WTC11 (cell line): ENCODE measurements at regions not wholly inside any gene's neighbourhood (a gene's known extent, or its start where the extent isn't known, plus 50 kb on each side); places are given as distances from the start of the nearest gene placed in this dataset.

ENCODE experiments used
- ATAC-seq: fragments of 200-7000 bp; cut with Tn5 transposase; 2 replicates; pipeline ENCODE4 v1.10.0; 2021; ENCODE audit warnings: mild to moderate bottlenecking, moderate library complexity
- CTCF ChIA-PET: fragments of 300-600 bp; sonication (Branson Sonifier 250); formaldehyde crosslinking; loops from one replicate; lab custom pipeline; 2021; ENCODE audit warnings: antibody characterized with exemption; lab: Charles Lee
- POLR2A ChIA-PET: fragments of 350-600 bp; sonication (Branson Sonifier 250); formaldehyde crosslinking; loops from one replicate; lab custom pipeline; 2021; ENCODE audit warnings: antibody characterized with exemption; lab: Charles Lee
- DNase-seq: peaks from one replicate; pipeline ENCODE4 v3.0.0; 2021; ENCODE audit warnings: low spot score
- H3K27ac Mint-ChIP-seq: 2 replicates; pipeline ENCODE4 v1.8.0; 2021; ENCODE audit warnings: mixed read lengths
- H3K27me3 Mint-ChIP-seq: 2 replicates; pipeline ENCODE4 v1.8.0; 2021; ENCODE audit warnings: low read depth, mild to moderate bottlenecking, moderate library complexity, mixed read lengths
- H3K36me3 Mint-ChIP-seq: 2 replicates; pipeline ENCODE4 v1.8.0; 2021; ENCODE audit warnings: mixed read lengths
- H3K4me1 Mint-ChIP-seq: 2 replicates; pipeline ENCODE4 v1.8.0; 2022; ENCODE audit warnings: mixed read lengths
- H3K4me3 Mint-ChIP-seq: 2 replicates; pipeline ENCODE4 v1.8.0; 2021; ENCODE audit warnings: mild to moderate bottlenecking, moderate library complexity, mixed read lengths
- H3K9me3 Mint-ChIP-seq: 2 replicates; pipeline ENCODE4 v1.8.0; 2021; ENCODE audit warnings: mixed read lengths
- E2F1 ChIP-seq: sonication (generic); formaldehyde crosslinking; IDR thresholded peaks from 2 replicates; pipeline ENCODE4 v1.8.0; 2022; ENCODE audit warnings: mild to moderate bottlenecking, missing genetic modification reagents
- E2F5 ChIP-seq: sonication (generic); formaldehyde crosslinking; IDR thresholded peaks from 2 replicates; pipeline ENCODE4 v1.8.1; 2022; ENCODE audit warnings: mild to moderate bottlenecking, moderate library complexity, missing genetic modification reagents
- EMX1 ChIP-seq: fragments of 250-450 bp; sonication (Bioruptor Pico); IDR thresholded peaks from 2 replicates; pipeline ENCODE4 v1.8.0; 2021; ENCODE audit warnings: mild to moderate bottlenecking
- ETV6 ChIP-seq: sonication (generic); formaldehyde crosslinking; IDR thresholded peaks from 2 replicates; pipeline ENCODE4 v1.8.1; 2022; ENCODE audit warnings: mild to moderate bottlenecking, missing genetic modification reagents
- FOXK1 ChIP-seq: sonication (generic); formaldehyde crosslinking; IDR thresholded peaks from 2 replicates; pipeline ENCODE4 v1.8.0; 2022; ENCODE audit warnings: mild to moderate bottlenecking, moderate library complexity, missing genetic modification reagents
- FOXP1 ChIP-seq: sonication (generic); formaldehyde crosslinking; IDR thresholded peaks from 2 replicates; pipeline ENCODE4 v1.8.0; 2022; ENCODE audit warnings: missing genetic modification reagents, mild to moderate bottlenecking, moderate library complexity, borderline replicate concordance
- IRF1 ChIP-seq: sonication (generic); formaldehyde crosslinking; IDR thresholded peaks from 2 replicates; pipeline ENCODE4 v1.8.0; 2023; ENCODE audit warnings: missing genetic modification reagents
- JAZF1 ChIP-seq: fragments of 250-450 bp; sonication (Bioruptor Pico); IDR thresholded peaks from 2 replicates; pipeline ENCODE4 v1.9.0; 2021; ENCODE audit warnings: moderate library complexity, mild to moderate bottlenecking, inconsistent platforms
- JUN ChIP-seq: sonication (generic); formaldehyde crosslinking; IDR thresholded peaks from 2 replicates; pipeline ENCODE4 v1.8.0; 2023; ENCODE audit warnings: mild to moderate bottlenecking, missing genetic modification reagents
- NFATC4 ChIP-seq: fragments of 250-450 bp; sonication (Bioruptor Pico); IDR thresholded peaks from 2 replicates; pipeline ENCODE4 v1.9.0; 2021; ENCODE audit warnings: mild to moderate bottlenecking
- NR1H2 ChIP-seq: sonication (generic); formaldehyde crosslinking; IDR thresholded peaks from 2 replicates; pipeline ENCODE4 v1.9.0; 2021; ENCODE audit warnings: mild to moderate bottlenecking, moderate library complexity, missing genetic modification reagents
- PRRX2 ChIP-seq: fragments of 250-450 bp; sonication (Bioruptor Pico); IDR thresholded peaks from 2 replicates; pipeline ENCODE4 v1.8.0; 2021; ENCODE audit warnings: mild to moderate bottlenecking
- TEAD4 ChIP-seq: sonication (generic); formaldehyde crosslinking; IDR thresholded peaks from 2 replicates; pipeline ENCODE4 v1.8.0; 2022; ENCODE audit warnings: mild to moderate bottlenecking, missing genetic modification reagents
- ZBTB21 ChIP-seq: sonication (generic); formaldehyde crosslinking; IDR thresholded peaks from 2 replicates; pipeline ENCODE4 v1.8.1; 2023; ENCODE audit warnings: mild to moderate bottlenecking, missing genetic modification reagents, borderline replicate concordance
- ZNF219 ChIP-seq: sonication (generic); formaldehyde crosslinking; IDR thresholded peaks from 2 replicates; pipeline ENCODE4 v1.8.0; 2023; ENCODE audit warnings: missing genetic modification reagents, mild to moderate bottlenecking, borderline replicate concordance
- ZNF423 ChIP-seq: fragments of 250-450 bp; sonication (Bioruptor Pico); IDR thresholded peaks from 2 replicates; pipeline ENCODE4 v2.1.2; 2022; ENCODE audit warnings: mild to moderate bottlenecking, moderate library complexity
- TF ChIP-seq, protein P1 (sequence below): sonication (generic); formaldehyde crosslinking; IDR thresholded peaks from 2 replicates; pipeline ENCODE4 v1.8.0; 2023; ENCODE audit warnings: mild to moderate bottlenecking, missing genetic modification reagents
- TF ChIP-seq, protein P2 (sequence below): sonication (generic); formaldehyde crosslinking; IDR thresholded peaks from 2 replicates; pipeline ENCODE4 v1.8.1; 2022; ENCODE audit warnings: low read depth, missing genetic modification reagents, borderline replicate concordance

- no peaks in the 10 kb centered on the region for H3K27me3 Mint-ChIP-seq
- ATAC-seq: no peak
- no peak for DNase-seq
- no peaks in the 10 kb centered on the region for H3K36me3 Mint-ChIP-seq
- no peak for TF ChIP-seq PRRX2 (CRISPR knock-in tag)
- no peak for TF ChIP-seq EMX1 (CRISPR knock-in tag)
- no peak for TF ChIP-seq TEAD4 (CRISPR knock-in tag)
- no peak for TF ChIP-seq E2F5 (CRISPR knock-in tag)
- TF ChIP-seq IRF1 (CRISPR knock-in tag): no peak
- no peak for TF ChIP-seq NFATC4 (CRISPR knock-in tag)
- TF ChIP-seq ZNF423: no peak
- H3K9me3 Mint-ChIP-seq: peaks cover 22% of the 10 kb centered on the region
- H3K27ac Mint-ChIP-seq: no peak overlapping the region
- H3K4me3 Mint-ChIP-seq: no peak overlapping the region
- H3K4me1 Mint-ChIP-seq: 0 out of 2 replicates have a peak, but pooled peaks cover 2% of the 10 kb centered on the region
- ChIA-PET CTCF (no interaction called here), POLR2A (interaction anchor here (1.2 kb wide), 1 partner anchor 17 kb away, joined by 3 read pairs; no protein-coding TSS in a partner anchor)
Observed at GRCh38 chr13:102538938-102539337, 57.8 kb upstream of the TPP2 start.

DNA sequence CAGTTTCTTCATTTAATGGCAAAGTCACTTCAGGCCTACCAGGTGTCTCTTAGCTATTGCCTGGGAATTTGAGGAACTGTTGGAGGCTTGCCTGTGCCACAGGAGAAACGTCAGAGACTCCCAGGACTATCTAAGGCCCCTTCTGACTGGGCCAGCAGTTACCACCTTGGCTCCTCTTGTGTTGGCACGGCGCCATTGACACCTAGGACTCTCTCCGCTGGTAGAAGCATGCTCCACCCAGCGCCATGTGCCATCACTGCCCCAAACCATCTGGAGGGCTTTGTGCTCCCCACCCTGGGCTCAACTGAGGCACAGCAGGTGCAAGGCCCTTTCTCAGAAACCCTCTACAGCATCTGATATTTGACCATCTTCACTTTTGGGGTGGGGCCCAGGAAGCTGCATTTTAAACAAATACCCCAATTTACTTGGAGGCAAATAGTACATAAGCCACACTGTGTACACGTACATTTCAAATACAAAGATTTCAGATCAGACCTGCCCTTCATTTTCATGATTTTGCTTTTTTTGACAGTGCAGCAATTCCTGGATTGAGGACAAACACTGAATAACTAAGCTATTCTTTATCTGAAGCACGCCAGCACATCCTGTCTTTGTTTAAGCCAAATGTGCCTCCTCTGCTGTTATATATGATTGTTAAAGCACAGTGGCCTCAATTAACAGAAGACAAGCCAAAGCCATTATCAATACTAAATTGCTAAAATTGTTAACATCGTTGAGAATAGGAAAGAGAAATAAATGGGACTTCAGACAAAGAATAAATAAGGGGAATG lies 59.9 kb upstream of the TPP2 start:
- H3K36me3 Mint-ChIP-seq: no peaks in the 10 kb centered on the region
- no peak for ATAC-seq
- TF ChIP-seq NR1H2 (CRISPR knock-in tag) (no peak), E2F1 (CRISPR knock-in tag) (no peak)
- CTCF ChIA-PET: no interaction called here
- POLR2A ChIA-PET: interaction anchor here (0.6 kb wide), 1 partner anchor 62 kb away, joined by 5 read pairs; no protein-coding TSS in a partner anchor
- H3K9me3 Mint-ChIP-seq: peaks cover 19% of the 10 kb centered on the region
- H3K4me1 Mint-ChIP-seq: 0 out of 2 replicates have a peak, but pooled peaks cover 2% of the 10 kb centered on the region
- H3K27ac Mint-ChIP-seq: no peak overlapping the region
- no peak overlapping the region for H3K4me3 Mint-ChIP-seq
- H3K27me3 Mint-ChIP-seq: no peaks in the 10 kb centered on the region
- DNase-seq: no peak

- Mint-ChIP-seq H3K36me3 (no peaks in the 10 kb centered on the region), H3K4me3 (no peak overlapping the region), H3K27ac (no peak overlapping the region), H3K9me3 (peaks cover 19% of the 10 kb centered on the region), H3K27me3 (no peaks in the 10 kb centered on the region), H3K4me1 (0 out of 2 replicates have a peak, but pooled peaks cover 2% of the 10 kb centered on the region)
- TF ChIP-seq, protein P1, sequence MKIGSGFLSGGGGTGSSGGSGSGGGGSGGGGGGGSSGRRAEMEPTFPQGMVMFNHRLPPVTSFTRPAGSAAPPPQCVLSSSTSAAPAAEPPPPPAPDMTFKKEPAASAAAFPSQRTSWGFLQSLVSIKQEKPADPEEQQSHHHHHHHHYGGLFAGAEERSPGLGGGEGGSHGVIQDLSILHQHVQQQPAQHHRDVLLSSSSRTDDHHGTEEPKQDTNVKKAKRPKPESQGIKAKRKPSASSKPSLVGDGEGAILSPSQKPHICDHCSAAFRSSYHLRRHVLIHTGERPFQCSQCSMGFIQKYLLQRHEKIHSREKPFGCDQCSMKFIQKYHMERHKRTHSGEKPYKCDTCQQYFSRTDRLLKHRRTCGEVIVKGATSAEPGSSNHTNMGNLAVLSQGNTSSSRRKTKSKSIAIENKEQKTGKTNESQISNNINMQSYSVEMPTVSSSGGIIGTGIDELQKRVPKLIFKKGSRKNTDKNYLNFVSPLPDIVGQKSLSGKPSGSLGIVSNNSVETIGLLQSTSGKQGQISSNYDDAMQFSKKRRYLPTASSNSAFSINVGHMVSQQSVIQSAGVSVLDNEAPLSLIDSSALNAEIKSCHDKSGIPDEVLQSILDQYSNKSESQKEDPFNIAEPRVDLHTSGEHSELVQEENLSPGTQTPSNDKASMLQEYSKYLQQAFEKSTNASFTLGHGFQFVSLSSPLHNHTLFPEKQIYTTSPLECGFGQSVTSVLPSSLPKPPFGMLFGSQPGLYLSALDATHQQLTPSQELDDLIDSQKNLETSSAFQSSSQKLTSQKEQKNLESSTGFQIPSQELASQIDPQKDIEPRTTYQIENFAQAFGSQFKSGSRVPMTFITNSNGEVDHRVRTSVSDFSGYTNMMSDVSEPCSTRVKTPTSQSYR (CRISPR knock-in tag): no peak
- ATAC-seq (no peak), DNase-seq (no peak)
- ChIA-PET POLR2A (interaction anchor here (0.6 kb wide), 1 partner anchor 62 kb away, joined by 5 read pairs; no protein-coding TSS in a partner anchor), CTCF (no interaction called here)
Observed at GRCh38 chr13:102536196-102536595, 60.6 kb upstream of the TPP2 start.

- TF ChIP-seq ETV6 (CRISPR knock-in tag) (no peak), IRF1 (CRISPR knock-in tag) (no peak), FOXK1 (CRISPR knock-in tag) (no peak), NR1H2 (CRISPR knock-in tag) (no peak), JAZF1 (CRISPR knock-in tag) (no peak), ZNF219 (CRISPR knock-in tag) (no peak), E2F1 (CRISPR knock-in tag) (no peak), FOXP1 (CRISPR knock-in tag) (no peak), ZBTB21 (CRISPR knock-in tag) (no peak), JUN (CRISPR knock-in tag) (no peak), NFATC4 (CRISPR knock-in tag) (no peak)
- TF ChIP-seq, protein P2, sequence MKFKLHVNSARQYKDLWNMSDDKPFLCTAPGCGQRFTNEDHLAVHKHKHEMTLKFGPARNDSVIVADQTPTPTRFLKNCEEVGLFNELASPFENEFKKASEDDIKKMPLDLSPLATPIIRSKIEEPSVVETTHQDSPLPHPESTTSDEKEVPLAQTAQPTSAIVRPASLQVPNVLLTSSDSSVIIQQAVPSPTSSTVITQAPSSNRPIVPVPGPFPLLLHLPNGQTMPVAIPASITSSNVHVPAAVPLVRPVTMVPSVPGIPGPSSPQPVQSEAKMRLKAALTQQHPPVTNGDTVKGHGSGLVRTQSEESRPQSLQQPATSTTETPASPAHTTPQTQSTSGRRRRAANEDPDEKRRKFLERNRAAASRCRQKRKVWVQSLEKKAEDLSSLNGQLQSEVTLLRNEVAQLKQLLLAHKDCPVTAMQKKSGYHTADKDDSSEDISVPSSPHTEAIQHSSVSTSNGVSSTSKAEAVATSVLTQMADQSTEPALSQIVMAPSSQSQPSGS (CRISPR knock-in tag): no peak
- Mint-ChIP-seq H3K36me3 (no peaks in the 10 kb centered on the region), H3K27ac (no peak overlapping the region), H3K27me3 (no peaks in the 10 kb centered on the region), H3K9me3 (peaks cover 19% of the 10 kb centered on the region), H3K4me3 (no peak overlapping the region), H3K4me1 (peaks cover 9% of the 10 kb centered on the region)
- ATAC-seq (no peak), DNase-seq (no peak)
- CTCF ChIA-PET: no interaction called here
- POLR2A ChIA-PET: no interaction called here
Observed at GRCh38 chr13:102530751-102531150, 66.0 kb upstream of the TPP2 start.
